Natural killer cell (primary cell): ENCODE measurements at regions not wholly inside any gene's neighbourhood (a gene's known extent, or its start where the extent isn't known, plus 50 kb on each side); places are given as distances from the start of the nearest gene placed in this dataset.

ENCODE experiments used
- ATAC-seq, 3 donors: fragments of 150-1000 bp in 2 of 3; fragments of 200-7000 bp in 1 of 3; cut with Tn5 transposase; 1 replicate in 1 of 3; 2 replicates in 2 of 3; pipeline ENCODE4 v1.10.0; 2021; ENCODE audit warnings: mild to moderate bottlenecking in 2 of 3, moderate library complexity in 2 of 3
- DNase-seq, 2 donors: peaks; one replicate each; pipeline versions ENCODE4 v3.0.0 to v3.0.0-alpha.2; 2013 to 2021; ENCODE audit warnings: mixed read lengths in 1 of 2
- H3K27ac ChIP-seq: one replicate; pipeline ENCODE4 v1.5.1; 2013; ENCODE audit warnings: mild to moderate bottlenecking, low read length
- H3K27me3 ChIP-seq: one replicate; pipeline ENCODE4 v1.6.1; 2013; ENCODE audit warnings: low read length; ENCODE audit not compliant: control insufficient read depth, insufficient read depth
- H3K36me3 ChIP-seq: one replicate; pipeline ENCODE4 v1.6.1; 2013; ENCODE audit warnings: low read length; ENCODE audit not compliant: control insufficient read depth, insufficient read depth
- H3K4me1 ChIP-seq: one replicate; pipeline ENCODE4 v1.6.1; 2013; ENCODE audit warnings: low read length; ENCODE audit not compliant: control insufficient read depth, insufficient read depth
- H3K4me3 ChIP-seq: one replicate; pipeline ENCODE4 v1.5.1; 2013; ENCODE audit warnings: low read length
- H3K9me3 ChIP-seq: one replicate; pipeline ENCODE4 v1.6.1; 2013; ENCODE audit warnings: low read length; ENCODE audit not compliant: control insufficient read depth, insufficient read depth
- H3K27ac Mint-ChIP-seq, 2 donors: one replicate each; pipeline ENCODE4 v1.8.0; 2022; ENCODE audit warnings: mild to moderate bottlenecking in 2 of 2, mixed read lengths in 2 of 2, moderate library complexity in 1 of 2
- H3K27me3 Mint-ChIP-seq, 2 donors: one replicate each; pipeline ENCODE4 v1.8.0; 2022; ENCODE audit warnings: low read depth in 2 of 2, mixed read lengths in 2 of 2
- H3K36me3 Mint-ChIP-seq: one replicate; pipeline ENCODE4 v1.8.0; 2022; ENCODE audit warnings: mixed read lengths
- H3K4me1 Mint-ChIP-seq, 2 donors: one replicate each; pipeline ENCODE4 v1.8.0; 2022; ENCODE audit warnings: mixed read lengths in 2 of 2
- H3K4me3 Mint-ChIP-seq: one replicate; pipeline ENCODE4 v1.8.0; 2022; ENCODE audit warnings: mild to moderate bottlenecking, moderate library complexity, mixed read lengths
- H3K9me3 Mint-ChIP-seq, 2 donors: one replicate each; pipeline ENCODE4 v1.8.0; 2022; ENCODE audit warnings: mixed read lengths in 2 of 2
- CTCF ChIP-seq: fragments of 200-600 bp; IDR thresholded peaks from one replicate; pipeline ENCODE4 v1.8.0; 2022; ENCODE audit warnings: antibody characterized with exemption
- WGBS: methylation state at CpG from one replicate; pipeline ENCODE4 v1.1.7; 2013; ENCODE audit warnings: missing lambda C conversion rate; ENCODE audit not compliant: insufficient coverage; 5-methylcytosine and 5-hydroxymethylcytosine counted together
- intact Hi-C: fragments of 100-400 bp; cut with micrococcal nuclease; formaldehyde crosslinking; loops from one replicate; pipeline ENCODE4 v1.14.2; 2022

GRCh38 chr11:82303671-82304070 lies 430.0 kb downstream of the FAM181B start:
- Mint-ChIP-seq H3K27me3 (no peaks in the 10 kb centered on the region), H3K9me3 (peaks cover 0 to 1% of the 10 kb centered on the region in 2 donors), H3K36me3 (no peaks in the 10 kb centered on the region), H3K27ac (no peak overlapping the region), H3K4me3 (no peak overlapping the region), H3K4me1 (no peaks in the 10 kb centered on the region)
- no peaks in the 10 kb centered on the region for H3K4me1 ChIP-seq
- no peak for TF ChIP-seq CTCF
- DNase-seq = no peak
- H3K4me3 ChIP-seq = no peak overlapping the region
- intact Hi-C loops = no loop called here
- no peak for ATAC-seq
- H3K36me3 ChIP-seq = no peaks in the 10 kb centered on the region
- no peaks in the 10 kb centered on the region for H3K27me3 ChIP-seq
- H3K9me3 ChIP-seq = no peaks in the 10 kb centered on the region
- H3K27ac ChIP-seq = no peak overlapping the region

GRCh38 chr11:82288471-82288870 lies 445.2 kb downstream of the FAM181B start:
- no peak for TF ChIP-seq CTCF
- no peaks in the 10 kb centered on the region for H3K4me1 Mint-ChIP-seq
- H3K27me3 ChIP-seq = no peaks in the 10 kb centered on the region
- H3K4me3 ChIP-seq = no peak overlapping the region
- ATAC-seq = no peak
- no peaks in the 10 kb centered on the region for H3K27me3 Mint-ChIP-seq
- H3K4me3 Mint-ChIP-seq = no peak overlapping the region
- H3K27ac ChIP-seq = no peak overlapping the region
- H3K4me1 ChIP-seq = no peaks in the 10 kb centered on the region
- no peak overlapping the region for H3K27ac Mint-ChIP-seq
- no peaks in the 10 kb centered on the region for H3K36me3 ChIP-seq
- H3K36me3 Mint-ChIP-seq = no peaks in the 10 kb centered on the region
- H3K9me3 Mint-ChIP-seq = peaks cover 7 to 8% of the 10 kb centered on the region in 2 donors
- DNase-seq = no peak
- intact Hi-C loops = no loop called here
- 45% methylated on average over 1 of the region's 2 CpGs for WGBS
- no peaks in the 10 kb centered on the region for H3K9me3 ChIP-seq

GRCh38 chr11:82270870-82271269 lies 462.8 kb downstream of the FAM181B start:
- 100% methylated on average over 1 of the region's 1 CpG for WGBS
- no peaks in the 10 kb centered on the region for H3K9me3 ChIP-seq
- peaks cover 11 to 12% of the 10 kb centered on the region in 2 donors for H3K9me3 Mint-ChIP-seq
- TF ChIP-seq CTCF = no peak
- H3K27me3 ChIP-seq = no peaks in the 10 kb centered on the region
- H3K4me1 Mint-ChIP-seq = no peaks in the 10 kb centered on the region
- no peaks in the 10 kb centered on the region for H3K36me3 ChIP-seq
- H3K4me1 ChIP-seq = no peaks in the 10 kb centered on the region
- intact Hi-C loops = no loop called here
- ATAC-seq = no peak
- no peak overlapping the region for H3K27ac ChIP-seq
- no peaks in the 10 kb centered on the region for H3K36me3 Mint-ChIP-seq
- H3K27me3 Mint-ChIP-seq = no peaks in the 10 kb centered on the region
- H3K4me3 ChIP-seq = no peak overlapping the region
- H3K4me3 Mint-ChIP-seq = no peak overlapping the region
- DNase-seq = no peak
- H3K27ac Mint-ChIP-seq = no peak overlapping the region

- WGBS = 62% methylated on average over 5 of the region's 6 CpGs
- H3K4me1 Mint-ChIP-seq = no peaks in the 10 kb centered on the region
- Histone ChIP-seq H3K27ac (no peak overlapping the region), H3K36me3 (no peaks in the 10 kb centered on the region), H3K9me3 (no peaks in the 10 kb centered on the region), H3K4me3 (no peak overlapping the region), H3K27me3 (no peaks in the 10 kb centered on the region), H3K4me1 (no peaks in the 10 kb centered on the region)
- intact Hi-C loops = no loop called here
- ATAC-seq (no peak), DNase-seq (no peak)
- no peak overlapping the region for H3K27ac Mint-ChIP-seq
- no peaks in the 10 kb centered on the region for H3K27me3 Mint-ChIP-seq
- no peak for TF ChIP-seq CTCF
- no peak overlapping the region for H3K4me3 Mint-ChIP-seq
- peaks cover 4 to 15% of the 10 kb centered on the region in 2 donors for H3K9me3 Mint-ChIP-seq
- H3K36me3 Mint-ChIP-seq = no peaks in the 10 kb centered on the region
These were observed 465.0 kb downstream of the FAM181B start for GRCh38 chr11:82268627-82269026.
